Astrocyte of the cerebellum (primary cell): ENCODE measurements at regions not wholly inside any gene's neighbourhood (a gene's known extent, or its start where the extent isn't known, plus 50 kb on each side); places are given as distances from the start of the nearest gene placed in this dataset.

ENCODE experiments used
- DNase-seq: peaks from one replicate; pipeline ENCODE4 v3.0.0-alpha.2; 2011; ENCODE audit warnings: low read depth
- H3K4me3 ChIP-seq: 2 replicates; pipeline ENCODE4 v1.5.1; 2011; ENCODE audit warnings: mild to moderate bottlenecking, low read depth, low read length, moderate library complexity
- in situ Hi-C: cut with HindIII; loops from 2 replicates; pipeline ENCODE4 v1.10.0; 2017; ENCODE audit warnings: low sequenced_read_pairs
- TF ChIP-seq, protein P1 (sequence below): IDR thresholded peaks from 2 replicates; pipeline ENCODE4 v1.5.1; 2012; ENCODE audit warnings: low read length, low read depth, moderate library complexity, mild to moderate bottlenecking; ENCODE audit errors: missing control alignments

DNA sequence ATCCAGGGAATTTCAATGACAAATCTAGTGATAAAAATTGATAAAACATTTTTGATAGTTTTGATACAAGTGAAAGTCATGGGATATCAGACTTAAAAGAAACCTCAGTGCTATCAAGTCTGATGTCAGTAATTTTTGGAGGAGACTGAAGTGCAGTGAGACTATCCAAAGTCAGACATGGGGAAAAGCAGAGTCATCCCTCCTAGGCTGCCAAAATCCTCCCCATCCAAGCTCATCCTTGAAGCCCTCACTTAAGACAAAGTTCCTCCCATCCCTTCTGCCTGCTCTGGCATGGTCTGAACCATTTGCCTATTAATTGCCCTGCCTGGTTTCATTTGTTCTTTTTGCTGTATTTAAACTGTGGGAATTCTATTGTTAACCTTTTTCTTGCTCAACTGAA is 456.9 kb upstream of the UBE2E2 start:
- DNase-seq: no peak
- TF ChIP-seq, protein P1, sequence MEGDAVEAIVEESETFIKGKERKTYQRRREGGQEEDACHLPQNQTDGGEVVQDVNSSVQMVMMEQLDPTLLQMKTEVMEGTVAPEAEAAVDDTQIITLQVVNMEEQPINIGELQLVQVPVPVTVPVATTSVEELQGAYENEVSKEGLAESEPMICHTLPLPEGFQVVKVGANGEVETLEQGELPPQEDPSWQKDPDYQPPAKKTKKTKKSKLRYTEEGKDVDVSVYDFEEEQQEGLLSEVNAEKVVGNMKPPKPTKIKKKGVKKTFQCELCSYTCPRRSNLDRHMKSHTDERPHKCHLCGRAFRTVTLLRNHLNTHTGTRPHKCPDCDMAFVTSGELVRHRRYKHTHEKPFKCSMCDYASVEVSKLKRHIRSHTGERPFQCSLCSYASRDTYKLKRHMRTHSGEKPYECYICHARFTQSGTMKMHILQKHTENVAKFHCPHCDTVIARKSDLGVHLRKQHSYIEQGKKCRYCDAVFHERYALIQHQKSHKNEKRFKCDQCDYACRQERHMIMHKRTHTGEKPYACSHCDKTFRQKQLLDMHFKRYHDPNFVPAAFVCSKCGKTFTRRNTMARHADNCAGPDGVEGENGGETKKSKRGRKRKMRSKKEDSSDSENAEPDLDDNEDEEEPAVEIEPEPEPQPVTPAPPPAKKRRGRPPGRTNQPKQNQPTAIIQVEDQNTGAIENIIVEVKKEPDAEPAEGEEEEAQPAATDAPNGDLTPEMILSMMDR: no peak
- H3K4me3 ChIP-seq: no peak overlapping the region
- in situ Hi-C loops: no loop called here

DNA sequence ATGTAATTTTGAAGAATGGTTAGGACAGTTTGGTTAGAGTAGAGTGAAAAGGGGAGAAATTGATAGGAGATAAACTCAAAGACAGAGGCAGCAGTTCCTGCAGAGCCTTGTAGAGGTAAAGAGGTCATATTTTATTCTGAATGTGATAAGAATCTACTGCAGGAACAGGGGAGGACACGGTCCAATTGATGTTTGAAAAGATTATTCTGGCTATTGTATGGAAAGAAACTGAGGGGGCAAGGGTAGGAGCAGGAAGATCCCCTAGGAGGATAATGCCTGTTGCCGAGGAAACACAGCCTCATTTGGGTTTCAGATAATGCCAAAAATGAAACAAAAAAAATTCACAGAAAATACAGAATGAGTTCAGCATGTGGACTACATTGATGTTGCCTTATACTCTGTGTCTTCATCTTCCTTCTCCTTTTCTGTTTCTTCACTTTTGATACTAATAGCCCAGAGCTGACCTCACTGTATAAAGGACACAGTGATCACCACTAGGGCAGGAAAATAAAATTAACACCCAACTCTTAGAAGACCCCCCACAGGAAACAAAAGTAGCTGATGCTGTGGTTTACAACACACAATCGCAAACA is 454.6 kb upstream of the UBE2E2 start:
- TF ChIP-seq, protein P1: no peak
- H3K4me3 ChIP-seq: no peak overlapping the region
- in situ Hi-C loops: no loop called here
- DNase-seq: no peak

DNA sequence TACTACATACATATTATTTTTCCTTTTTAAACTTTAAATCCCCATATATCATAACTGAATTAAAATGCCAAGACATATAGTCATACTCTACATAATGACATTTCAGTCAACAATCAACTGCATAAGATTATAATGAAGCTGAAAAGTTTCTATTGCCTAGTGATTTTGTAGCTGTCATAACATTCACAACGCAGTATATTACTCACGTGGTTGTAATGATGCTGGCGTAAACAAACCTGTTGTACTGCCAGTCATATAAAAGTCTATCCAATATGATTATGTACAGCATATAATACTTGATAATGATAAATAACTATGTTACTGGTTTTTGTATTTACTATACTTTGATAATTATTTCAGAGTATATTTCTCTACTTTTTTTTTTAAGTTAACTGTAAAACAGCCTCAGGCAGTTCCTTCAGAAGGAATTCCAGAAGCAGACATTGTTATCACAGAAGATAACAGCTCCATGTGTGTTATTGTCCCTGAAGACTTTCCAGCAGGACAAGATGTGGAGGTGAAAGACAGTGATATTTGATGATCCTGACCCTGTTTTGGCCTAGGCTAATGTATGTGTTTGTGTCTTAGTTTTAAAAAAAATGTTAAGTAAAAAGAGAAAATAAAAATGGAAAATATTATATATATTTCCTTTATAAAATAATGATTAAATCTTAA is 443.4 kb upstream of the UBE2E2 start:
- DNase-seq: no peak
- H3K4me3 ChIP-seq: no peak overlapping the region
- in situ Hi-C loops: no loop called here
- TF ChIP-seq, protein P1: no peak

DNA sequence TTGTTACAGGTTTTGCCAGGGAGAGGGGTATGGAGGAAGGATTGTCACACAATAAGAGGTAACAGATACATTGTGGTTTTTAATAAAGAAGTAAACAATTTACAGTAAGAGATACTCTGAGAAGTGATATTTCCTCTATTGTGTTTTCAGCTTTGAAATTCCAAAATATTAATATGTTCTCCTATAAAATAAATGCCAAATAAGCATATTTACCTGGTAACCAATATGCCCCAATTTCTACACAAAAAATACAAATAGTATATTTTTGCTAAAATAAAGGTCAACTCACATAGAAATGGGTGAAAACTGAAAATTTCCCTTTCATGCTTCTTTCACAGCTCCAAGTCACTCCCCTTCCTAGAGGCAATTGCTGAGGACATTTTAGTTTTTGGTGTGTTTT is 437.4 kb upstream of the UBE2E2 start:
- no peak for DNase-seq
- TF ChIP-seq, protein P1: no peak
- in situ Hi-C loops: no loop called here
- H3K4me3 ChIP-seq: no peak overlapping the region

DNA sequence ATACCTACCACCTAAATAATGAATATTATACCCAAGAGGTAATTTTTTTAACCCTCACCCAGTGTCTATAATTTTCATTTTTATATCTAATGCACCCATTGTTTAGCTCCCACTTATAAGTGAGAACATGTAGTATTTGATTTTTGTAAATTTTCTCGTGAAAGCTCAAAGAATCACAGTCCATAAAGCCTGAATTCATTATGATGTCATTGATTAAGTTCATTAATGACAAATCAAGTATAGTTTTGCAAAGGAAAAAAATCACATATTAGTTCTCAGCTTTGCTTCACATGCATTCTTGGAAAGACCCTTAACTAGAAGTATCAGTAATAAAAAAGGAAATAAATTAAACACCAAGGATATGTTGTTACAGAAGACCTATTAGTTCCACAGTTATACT is 425.3 kb upstream of the UBE2E2 start:
- DNase-seq: no peak
- in situ Hi-C loops: loop anchor here (10.0 kb wide), 1 partner anchor 63 kb away; no protein-coding TSS in a partner anchor
- H3K4me3 ChIP-seq: no peak overlapping the region
- TF ChIP-seq, protein P1: no peak

DNA sequence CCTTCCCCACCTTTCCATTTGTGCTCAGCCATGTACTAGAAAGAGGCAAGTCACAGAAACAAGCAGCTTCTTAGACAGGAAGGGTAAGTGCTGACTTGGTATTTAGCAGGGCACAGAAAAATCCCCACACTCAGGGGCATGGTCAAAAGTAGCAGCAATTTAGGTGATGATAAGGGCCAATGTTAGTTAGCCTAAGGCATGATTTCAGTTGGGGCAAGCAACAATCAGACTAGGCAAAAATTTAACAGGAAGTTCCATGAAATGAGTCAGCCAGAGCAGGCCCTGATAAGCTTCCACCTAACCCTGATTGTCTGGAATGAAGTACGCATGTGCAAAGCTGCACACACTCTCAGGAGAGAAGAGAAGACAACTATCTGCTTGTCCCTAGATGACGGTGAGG is 423.4 kb upstream of the UBE2E2 start:
- in situ Hi-C loops: loop anchor here (10.0 kb wide), 1 partner anchor 65 kb away; no protein-coding TSS in a partner anchor
- no peak for DNase-seq
- no peak overlapping the region for H3K4me3 ChIP-seq
- TF ChIP-seq, protein P1: no peak
